Peyer's patch (tissue), 4 donors: ENCODE measurements at regions not wholly inside any gene's neighbourhood (a gene's known extent, or its start where the extent isn't known, plus 50 kb on each side); places are given as distances from the start of the nearest gene placed in this dataset.

Experiments
- POLR2A ChIP-seq, 2 donors: fragments of 450-650 bp; IDR thresholded peaks; one replicate each; pipeline ENCODE4 v1.5.1; 2017; ENCODE audit warnings: antibody characterized with exemption in 2 of 2, mild to moderate bottlenecking in 2 of 2, moderate library complexity in 2 of 2
- TF ChIP-seq, protein P1 (sequence below), 6 experiments: fragments of 450-650 bp in 4 of 6; fragments of 200-600 bp in 2 of 6; sonication (generic) in 1 of 6; IDR thresholded peaks; one replicate each; pipeline ENCODE4 v1.5.1; 2017 to 2019; ENCODE audit warnings: antibody characterized with exemption in 6 of 6, mild to moderate bottlenecking in 3 of 6, moderate library complexity in 1 of 6

DNA sequence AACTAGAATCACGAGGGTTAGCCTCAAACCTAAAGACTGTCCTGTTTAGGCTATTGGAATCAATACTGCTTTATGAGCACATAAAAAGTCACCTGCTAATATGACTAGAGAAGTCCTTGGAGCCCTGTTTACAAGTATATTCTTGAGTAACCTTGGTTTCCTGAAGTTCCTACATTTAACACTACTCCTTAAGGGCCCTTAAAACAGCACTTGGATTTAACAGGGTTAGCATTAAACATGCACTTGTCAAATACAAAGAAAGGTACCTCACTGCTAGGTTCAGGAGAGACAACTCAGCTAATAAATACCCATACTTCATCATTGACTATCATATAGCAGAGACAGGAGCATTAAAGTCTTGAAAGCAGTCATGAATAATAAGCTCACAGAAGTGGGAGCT, 96.7 kb downstream of the SLC5A7 start:
- TF ChIP-seq, protein P1, sequence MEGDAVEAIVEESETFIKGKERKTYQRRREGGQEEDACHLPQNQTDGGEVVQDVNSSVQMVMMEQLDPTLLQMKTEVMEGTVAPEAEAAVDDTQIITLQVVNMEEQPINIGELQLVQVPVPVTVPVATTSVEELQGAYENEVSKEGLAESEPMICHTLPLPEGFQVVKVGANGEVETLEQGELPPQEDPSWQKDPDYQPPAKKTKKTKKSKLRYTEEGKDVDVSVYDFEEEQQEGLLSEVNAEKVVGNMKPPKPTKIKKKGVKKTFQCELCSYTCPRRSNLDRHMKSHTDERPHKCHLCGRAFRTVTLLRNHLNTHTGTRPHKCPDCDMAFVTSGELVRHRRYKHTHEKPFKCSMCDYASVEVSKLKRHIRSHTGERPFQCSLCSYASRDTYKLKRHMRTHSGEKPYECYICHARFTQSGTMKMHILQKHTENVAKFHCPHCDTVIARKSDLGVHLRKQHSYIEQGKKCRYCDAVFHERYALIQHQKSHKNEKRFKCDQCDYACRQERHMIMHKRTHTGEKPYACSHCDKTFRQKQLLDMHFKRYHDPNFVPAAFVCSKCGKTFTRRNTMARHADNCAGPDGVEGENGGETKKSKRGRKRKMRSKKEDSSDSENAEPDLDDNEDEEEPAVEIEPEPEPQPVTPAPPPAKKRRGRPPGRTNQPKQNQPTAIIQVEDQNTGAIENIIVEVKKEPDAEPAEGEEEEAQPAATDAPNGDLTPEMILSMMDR (IDR thresholded peaks at IDR 0.05): no peak
- TF ChIP-seq POLR2A (IDR thresholded peaks at IDR 0.05): no peak
